KOPT-K1 (cell line): ENCODE measurements at regions not wholly inside any gene's neighbourhood (a gene's known extent, or its start where the extent isn't known, plus 50 kb on each side); places are given as distances from the start of the nearest gene placed in this dataset.

Experiments
- H3K27ac ChIP-seq: fragments of 200-600 bp; sonication (generic); 2 replicates; pipeline ENCODE4 v1.5.1; 2016; ENCODE audit warnings: antibody characterized with exemption, mild to moderate bottlenecking, low read depth, low read length; ENCODE audit not compliant: poor library complexity, severe bottlenecking
- H3K36me3 ChIP-seq: fragments of 200-600 bp; sonication (generic); 2 replicates; pipeline ENCODE4 v1.5.1; 2017; ENCODE audit warnings: antibody characterized with exemption, mild to moderate bottlenecking, low read length, moderate library complexity; ENCODE audit not compliant: insufficient read depth
- H3K9me3 ChIP-seq: fragments of 200-600 bp; sonication (generic); 2 replicates; pipeline ENCODE4 v1.5.1; 2017; ENCODE audit warnings: antibody characterized with exemption, low read length, mild to moderate bottlenecking; ENCODE audit not compliant: insufficient read depth, poor library complexity, severe bottlenecking

GRCh38 chr5:2530609-2531008, 220.9 kb downstream of the IRX2 start:
- Histone ChIP-seq H3K36me3 (no peaks in the 10 kb centered on the region), H3K27ac (no peak overlapping the region), H3K9me3 (no peaks in the 10 kb centered on the region)

DNA sequence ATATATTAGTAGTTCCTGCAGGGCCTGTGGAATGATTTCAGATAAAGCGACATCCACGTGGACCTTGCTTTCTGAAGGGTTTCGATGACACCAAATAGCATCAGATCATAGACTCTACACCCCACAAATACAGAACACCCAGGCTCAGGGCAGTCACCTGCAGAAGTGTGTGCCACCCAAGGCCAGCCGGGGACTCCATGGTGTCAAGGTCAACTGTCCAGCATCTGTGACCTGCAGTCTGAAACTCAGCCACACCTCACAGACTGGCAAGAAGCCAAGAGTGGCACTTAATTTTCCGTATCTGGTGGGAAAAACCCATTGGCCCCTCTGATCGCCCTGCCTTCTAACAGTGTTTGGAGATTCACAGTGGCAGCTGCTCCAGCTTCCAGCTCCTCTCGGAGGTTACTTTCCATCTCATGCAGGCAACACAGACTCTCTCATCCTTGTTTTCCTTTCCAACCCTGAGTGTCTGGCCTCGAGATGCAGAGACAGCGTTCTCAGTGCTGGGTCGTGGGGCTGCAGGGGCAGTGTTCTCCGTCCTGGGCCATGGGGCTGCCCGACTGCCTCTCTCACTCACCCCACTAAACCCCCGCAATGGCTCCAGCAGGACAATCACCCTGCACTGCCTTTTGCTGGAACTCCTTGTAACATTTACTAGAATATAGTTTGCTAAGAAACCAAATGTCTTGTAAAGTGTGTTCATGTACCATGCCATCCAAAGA, 221.9 kb downstream of the IRX2 start:
- Histone ChIP-seq H3K27ac (no peak overlapping the region), H3K9me3 (no peaks in the 10 kb centered on the region), H3K36me3 (no peaks in the 10 kb centered on the region)

DNA sequence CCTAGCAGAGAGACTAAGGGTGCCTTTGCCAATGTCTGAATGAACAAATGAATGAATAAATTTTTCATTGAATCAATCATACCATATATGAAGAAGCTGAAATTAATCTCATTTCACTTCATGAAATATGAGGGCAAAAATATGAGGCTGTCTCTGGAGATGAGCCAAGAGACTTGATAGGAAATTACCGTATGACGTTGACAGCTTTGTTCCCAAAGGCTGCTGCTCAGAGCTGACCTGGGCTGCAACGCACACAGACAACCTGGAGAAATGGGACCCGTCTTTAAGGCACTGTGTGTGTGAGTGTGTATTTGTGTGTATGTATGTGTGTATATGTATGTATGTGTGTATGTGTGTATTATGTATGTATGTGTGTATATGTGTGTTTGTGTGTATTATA, 226.1 kb downstream of the IRX2 start:
- Histone ChIP-seq H3K9me3 (no peaks in the 10 kb centered on the region), H3K27ac (no peak overlapping the region), H3K36me3 (no peaks in the 10 kb centered on the region)

DNA sequence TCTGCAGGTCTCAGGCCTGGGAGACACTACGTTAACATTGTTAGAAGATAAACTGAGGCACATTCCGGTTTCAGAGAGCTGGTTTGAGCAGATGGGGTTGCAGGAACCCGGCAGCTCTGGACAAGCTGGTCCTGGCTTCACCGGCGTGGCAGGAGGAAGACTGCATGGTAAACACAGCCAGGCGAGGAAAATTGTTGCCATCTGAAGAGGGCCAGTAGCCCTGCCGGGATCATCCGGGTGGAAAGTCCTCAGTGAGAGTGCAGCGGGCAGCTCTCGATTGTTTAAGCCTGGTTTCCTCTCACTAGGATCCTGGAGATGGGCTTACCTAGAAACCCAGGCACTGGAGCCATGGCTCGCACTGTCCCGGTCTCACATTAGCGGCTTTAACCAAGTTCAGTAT, 226.9 kb downstream of the IRX2 start:
- H3K9me3 ChIP-seq: no peaks in the 10 kb centered on the region
- H3K27ac ChIP-seq: no peak overlapping the region
- H3K36me3 ChIP-seq: no peaks in the 10 kb centered on the region

- Histone ChIP-seq H3K27ac (no peak overlapping the region), H3K9me3 (no peaks in the 10 kb centered on the region)
These were observed 228.3 kb downstream of the IRX2 start for GRCh38 chr5:2523180-2523579.

GRCh38 chr5:2522372-2522771, 229.1 kb downstream of the IRX2 start:
- Histone ChIP-seq H3K27ac (no peak overlapping the region), H3K9me3 (no peaks in the 10 kb centered on the region), H3K36me3 (no peaks in the 10 kb centered on the region)

More at GRCh38 chr5:2523180-2523579, 228.3 kb downstream of the IRX2 start:
- H3K36me3 ChIP-seq: no peaks in the 10 kb centered on the region

DNA sequence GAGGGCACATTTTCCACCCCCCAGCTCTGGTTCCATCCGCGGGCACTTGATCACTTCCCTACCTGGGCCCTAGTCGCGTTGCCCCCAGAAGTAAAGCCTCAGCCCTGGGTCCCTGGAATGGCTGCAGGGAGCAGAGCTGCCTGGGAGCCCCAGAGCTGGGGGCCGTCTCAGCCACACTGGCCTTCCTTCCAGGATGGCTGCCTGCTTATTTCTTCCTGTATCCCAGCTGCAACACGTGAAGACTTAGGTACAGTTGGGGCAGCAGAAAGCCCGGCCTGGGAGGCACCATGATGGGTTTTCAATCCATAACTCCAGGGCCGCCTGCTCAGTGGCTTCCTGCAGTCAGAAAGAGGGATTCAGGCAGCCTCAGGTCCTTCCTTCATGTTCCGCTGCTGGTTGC, 232.3 kb downstream of the IRX2 start:
- Histone ChIP-seq H3K27ac (no peak overlapping the region), H3K9me3 (no peaks in the 10 kb centered on the region), H3K36me3 (no peaks in the 10 kb centered on the region)

- Histone ChIP-seq H3K36me3 (no peaks in the 10 kb centered on the region), H3K9me3 (no peaks in the 10 kb centered on the region), H3K27ac (no peak overlapping the region)
These were observed 234.0 kb downstream of the IRX2 start for GRCh38 chr5:2517451-2517850.

DNA sequence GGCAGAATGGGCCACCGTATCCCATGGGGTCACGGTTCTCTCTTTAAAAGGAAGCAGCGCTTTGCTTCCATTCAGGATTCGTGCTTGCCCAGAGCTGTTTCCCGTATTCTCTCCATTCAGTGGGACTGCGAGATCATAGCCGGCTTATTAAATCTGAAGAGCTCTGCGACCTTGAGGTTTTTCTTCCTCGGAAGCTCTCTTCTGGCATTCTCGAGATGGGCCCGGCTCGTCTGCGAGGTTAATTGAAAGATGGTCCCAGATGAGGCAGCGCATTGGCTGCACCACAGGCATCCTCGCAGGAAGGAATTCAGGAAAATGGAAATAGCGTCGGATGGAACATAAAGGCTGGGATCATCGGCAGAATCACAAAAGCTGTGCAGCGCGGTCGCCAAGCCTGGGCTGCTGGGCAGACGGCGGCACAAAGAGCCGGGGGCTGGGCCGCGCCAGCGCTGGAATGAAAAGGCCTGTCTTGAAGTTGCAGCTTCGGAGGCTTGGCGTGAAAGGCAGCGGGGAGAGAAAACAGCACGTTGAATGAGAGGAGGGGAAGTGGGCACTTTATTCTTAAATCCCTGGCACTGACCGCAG, 236.2 kb downstream of the IRX2 start:
- peaks cover 11% of the 10 kb centered on the region for H3K9me3 ChIP-seq
- no peak overlapping the region for H3K27ac ChIP-seq
- H3K36me3 ChIP-seq: no peaks in the 10 kb centered on the region

GRCh38 chr5:2514484-2514883, 237.0 kb downstream of the IRX2 start:
- H3K27ac ChIP-seq: no peak overlapping the region
- peaks cover 11% of the 10 kb centered on the region for H3K9me3 ChIP-seq
- H3K36me3 ChIP-seq: no peaks in the 10 kb centered on the region

- H3K36me3 ChIP-seq: no peaks in the 10 kb centered on the region
- H3K27ac ChIP-seq: no peak overlapping the region
- peaks cover 11% of the 10 kb centered on the region for H3K9me3 ChIP-seq
These were observed 239.8 kb downstream of the IRX2 start for GRCh38 chr5:2511706-2512105.

GRCh38 chr5:2511126-2511525, 240.4 kb downstream of the IRX2 start:
- peaks cover 11% of the 10 kb centered on the region for H3K9me3 ChIP-seq
- H3K27ac ChIP-seq: no peak overlapping the region
- no peaks in the 10 kb centered on the region for H3K36me3 ChIP-seq

DNA sequence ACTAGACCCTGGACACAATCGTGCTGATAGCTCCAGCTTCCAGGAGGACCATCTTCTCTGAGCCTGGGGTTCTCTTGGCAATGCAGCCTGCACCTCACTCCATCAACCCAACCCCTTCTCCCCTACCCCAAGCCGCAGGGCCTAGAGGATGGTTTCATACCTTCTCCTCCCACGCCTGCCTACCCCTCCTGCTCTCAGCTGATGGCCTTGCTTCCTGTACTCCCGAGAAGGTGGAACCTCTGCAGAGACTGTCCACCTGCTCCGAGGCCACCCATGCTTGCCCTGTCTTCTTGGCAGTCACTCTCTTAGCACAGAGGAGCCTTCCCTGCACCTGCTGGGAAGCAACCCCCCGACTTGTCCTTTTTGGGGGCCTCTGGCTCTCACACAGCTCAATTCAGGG, 241.9 kb downstream of the IRX2 start:
- no peak overlapping the region for H3K27ac ChIP-seq
- H3K9me3 ChIP-seq: peaks cover 11% of the 10 kb centered on the region
- no peaks in the 10 kb centered on the region for H3K36me3 ChIP-seq

GRCh38 chr5:2508514-2508913, 243.0 kb downstream of the IRX2 start:
- Histone ChIP-seq H3K36me3 (no peaks in the 10 kb centered on the region), H3K27ac (no peak overlapping the region), H3K9me3 (peaks cover 11% of the 10 kb centered on the region)

DNA sequence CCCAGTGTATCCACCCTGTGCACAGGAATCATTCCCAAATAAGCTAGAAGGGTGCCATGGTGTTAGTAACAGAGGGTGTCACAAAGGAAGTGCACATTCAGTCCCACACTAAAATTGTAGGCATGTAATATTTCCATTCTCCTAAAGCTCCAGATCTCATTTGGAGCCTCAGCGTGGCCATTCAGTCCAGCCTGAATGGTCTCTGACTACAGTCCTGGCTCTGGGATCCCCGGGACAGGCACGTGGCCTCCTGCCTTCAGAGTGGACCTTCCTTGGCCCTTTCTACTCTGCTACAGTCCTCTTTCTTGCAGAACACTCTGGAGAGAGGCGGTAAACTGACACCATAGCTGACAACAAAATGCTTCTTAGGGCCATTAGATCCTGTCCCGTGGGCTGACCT, 243.9 kb downstream of the IRX2 start:
- H3K9me3 ChIP-seq: peaks cover 11% of the 10 kb centered on the region

DNA sequence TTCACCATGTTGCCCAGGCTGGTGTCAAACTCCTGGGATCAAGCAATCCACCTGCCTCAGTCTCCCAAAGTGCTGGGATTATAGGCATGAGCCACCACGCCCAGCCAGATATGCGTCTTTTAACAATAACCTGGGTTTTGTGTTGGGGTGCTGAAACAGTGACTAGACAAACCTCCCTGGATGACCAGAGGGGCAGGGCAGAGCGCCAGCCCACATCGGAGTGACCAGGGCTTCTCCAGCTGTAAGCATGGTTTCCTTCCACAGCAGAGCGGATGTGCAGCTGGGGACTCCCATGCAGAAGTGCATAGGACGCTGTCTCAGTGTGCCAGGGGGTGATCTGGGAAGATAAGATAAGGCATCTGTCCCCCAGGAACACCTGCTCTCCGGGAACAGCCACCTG, 244.9 kb downstream of the IRX2 start:
- H3K36me3 ChIP-seq: no peaks in the 10 kb centered on the region

More for the DNA sequence above, 243.9 kb downstream of the IRX2 start:
- no peak overlapping the region for H3K27ac ChIP-seq
- no peaks in the 10 kb centered on the region for H3K36me3 ChIP-seq

More for the DNA sequence above, 244.9 kb downstream of the IRX2 start:
- peaks cover 8% of the 10 kb centered on the region for H3K9me3 ChIP-seq
- no peak overlapping the region for H3K27ac ChIP-seq
